Ishikawa (cell line): ENCODE measurements at regions not wholly inside any gene's neighbourhood (a gene's known extent, or its start where the extent isn't known, plus 50 kb on each side); places are given as distances from the start of the nearest gene placed in this dataset.

ENCODE experiments used
- CEBPB ChIP-seq: IDR thresholded peaks from 2 replicates; pipeline ENCODE4 v1.6.1; 2012
- CREB1 ChIP-seq: IDR thresholded peaks from 2 replicates; pipeline ENCODE4 v1.6.1; 2012; ENCODE audit warnings: low read depth
- EGR1 ChIP-seq: IDR thresholded peaks from 2 replicates; pipeline ENCODE4 v1.6.1; 2012
- EP300 ChIP-seq: IDR thresholded peaks from 2 replicates; pipeline ENCODE4 v1.6.1; 2012; ENCODE audit warnings: borderline replicate concordance
- FOXM1 ChIP-seq: IDR thresholded peaks from 2 replicates; pipeline ENCODE4 v1.6.1; 2012; ENCODE audit warnings: low read depth, borderline replicate concordance
- MAX ChIP-seq: IDR thresholded peaks from 2 replicates; pipeline ENCODE4 v1.6.1; 2012
- NFIC ChIP-seq: IDR thresholded peaks from 2 replicates; pipeline ENCODE4 v1.6.1; 2012
- RAD21 ChIP-seq: IDR thresholded peaks from 2 replicates; pipeline ENCODE4 v1.6.1; 2012; ENCODE audit warnings: low read depth
- REST ChIP-seq: IDR thresholded peaks from 2 replicates; pipeline ENCODE4 v1.6.1; 2012; ENCODE audit warnings: low read depth, mild to moderate bottlenecking
- TAF1 ChIP-seq: IDR thresholded peaks from 2 replicates; pipeline ENCODE4 v1.6.1; 2012; ENCODE audit warnings: low read depth, mild to moderate bottlenecking
- TCF12 ChIP-seq: IDR thresholded peaks from 2 replicates; pipeline ENCODE4 v1.6.1; 2012; ENCODE audit warnings: low read depth
- TEAD4 ChIP-seq: IDR thresholded peaks from 2 replicates; pipeline ENCODE4 v1.6.1; 2012
- USF1 ChIP-seq: IDR thresholded peaks from 2 replicates; pipeline ENCODE4 v1.6.1; 2012
- YY1 ChIP-seq: IDR thresholded peaks from 2 replicates; pipeline ENCODE4 v1.6.1; 2012; ENCODE audit warnings: low read depth
- ZBTB7A ChIP-seq: IDR thresholded peaks from 2 replicates; pipeline ENCODE4 v1.6.1; 2012; ENCODE audit warnings: low read depth

- no peak for TF ChIP-seq TEAD4
- TF ChIP-seq ZBTB7A, result no peak
- TF ChIP-seq TCF12, result no peak
- TF ChIP-seq EGR1, result no peak
- TF ChIP-seq FOXM1, result no peak
- TF ChIP-seq NFIC, result no peak
- no peak for TF ChIP-seq CEBPB
- TF ChIP-seq USF1, result no peak
- TF ChIP-seq CREB1, result no peak
- no peak for TF ChIP-seq TAF1
- no peak for TF ChIP-seq MAX
- no peak for TF ChIP-seq RAD21
Observed at GRCh38 chr1:29782846-29783507, 546.7 kb downstream of the PTPRU start.

- TF ChIP-seq MAX, result no peak
- TF ChIP-seq CEBPB, result no peak
- no peak for TF ChIP-seq YY1
- TF ChIP-seq CREB1, result no peak
- TF ChIP-seq USF1, result no peak
- TF ChIP-seq REST, result no peak
- no peak for TF ChIP-seq ZBTB7A
- no peak for TF ChIP-seq NFIC
- no peak for TF ChIP-seq TAF1
- no peak for TF ChIP-seq TEAD4
- no peak for TF ChIP-seq RAD21
- TF ChIP-seq FOXM1, result no peak
Observed at GRCh38 chr1:29779146-29779545, 542.8 kb downstream of the PTPRU start.

- TF ChIP-seq NFIC, result no peak
- no peak for TF ChIP-seq CEBPB
- no peak for TF ChIP-seq RAD21
- TF ChIP-seq EGR1, result no peak
- TF ChIP-seq REST, result no peak
- TF ChIP-seq ZBTB7A, result no peak
- TF ChIP-seq EP300, result no peak
- TF ChIP-seq MAX, result no peak
- no peak for TF ChIP-seq YY1
- no peak for TF ChIP-seq TCF12
- no peak for TF ChIP-seq TEAD4
- TF ChIP-seq USF1, result no peak
- TF ChIP-seq CREB1, result no peak
Observed at GRCh38 chr1:29777522-29777921, 541.2 kb downstream of the PTPRU start.

- TF ChIP-seq NFIC, result no peak
- no peak for TF ChIP-seq EP300
- TF ChIP-seq USF1, result no peak
- TF ChIP-seq CREB1, result no peak
- no peak for TF ChIP-seq REST
- TF ChIP-seq CEBPB, result no peak
- no peak for TF ChIP-seq FOXM1
- TF ChIP-seq ZBTB7A, result no peak
- TF ChIP-seq TEAD4, result no peak
- no peak for TF ChIP-seq RAD21
- no peak for TF ChIP-seq TAF1
- no peak for TF ChIP-seq EGR1
- TF ChIP-seq TCF12, result no peak
- TF ChIP-seq MAX, result no peak
- no peak for TF ChIP-seq YY1
Observed at GRCh38 chr1:29774355-29774754, 538.0 kb downstream of the PTPRU start.
